Adrenal gland (tissue), 5 donors: ENCODE measurements at regions not wholly inside any gene's neighbourhood (a gene's known extent, or its start where the extent isn't known, plus 50 kb on each side); places are given as distances from the start of the nearest gene placed in this dataset.

Source experiments
- POLR2A ChIP-seq, 2 donors: fragments of 450-650 bp; IDR thresholded peaks; one replicate each; pipeline ENCODE4 v1.6.1; 2017; ENCODE audit warnings: antibody characterized with exemption in 2 of 2, mild to moderate bottlenecking in 2 of 2, moderate library complexity in 1 of 2
- TF ChIP-seq, protein P1 (sequence below), 6 experiments: fragments of 450-650 bp in 4 of 6; fragments of 200-600 bp in 2 of 6; sonication (generic) in 1 of 6; IDR thresholded peaks; 1 replicate in 5 of 6; 2 replicates in 1 of 6; pipeline versions ENCODE4 v1.5.1 to v1.8.0; 2016 to 2021; ENCODE audit warnings: antibody characterized with exemption in 6 of 6, mild to moderate bottlenecking in 2 of 6, moderate library complexity in 1 of 6
- donor health status: DM: no; HTN: no; CAD: no.

DNA sequence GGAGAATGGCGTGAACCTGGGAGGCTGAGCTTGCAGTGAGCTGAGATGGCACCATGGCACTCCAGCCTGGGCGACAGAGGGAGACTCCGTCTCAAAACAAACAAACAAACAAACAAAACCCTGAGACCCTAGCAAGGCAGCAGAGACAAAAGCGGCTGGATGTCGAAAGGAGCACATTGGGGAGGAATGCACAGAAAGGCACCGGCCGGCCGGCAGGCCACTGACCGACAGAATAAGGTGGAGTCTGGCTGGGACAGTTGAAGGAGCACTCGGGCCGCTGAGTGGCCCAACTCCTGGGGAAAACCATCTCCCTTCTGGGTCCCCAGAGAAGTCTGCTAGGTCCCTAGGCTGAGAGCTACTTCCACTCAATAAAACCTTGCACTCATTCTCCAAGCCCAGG lies 256.2 kb downstream of the KIF21A start:
- TF ChIP-seq, protein P1, sequence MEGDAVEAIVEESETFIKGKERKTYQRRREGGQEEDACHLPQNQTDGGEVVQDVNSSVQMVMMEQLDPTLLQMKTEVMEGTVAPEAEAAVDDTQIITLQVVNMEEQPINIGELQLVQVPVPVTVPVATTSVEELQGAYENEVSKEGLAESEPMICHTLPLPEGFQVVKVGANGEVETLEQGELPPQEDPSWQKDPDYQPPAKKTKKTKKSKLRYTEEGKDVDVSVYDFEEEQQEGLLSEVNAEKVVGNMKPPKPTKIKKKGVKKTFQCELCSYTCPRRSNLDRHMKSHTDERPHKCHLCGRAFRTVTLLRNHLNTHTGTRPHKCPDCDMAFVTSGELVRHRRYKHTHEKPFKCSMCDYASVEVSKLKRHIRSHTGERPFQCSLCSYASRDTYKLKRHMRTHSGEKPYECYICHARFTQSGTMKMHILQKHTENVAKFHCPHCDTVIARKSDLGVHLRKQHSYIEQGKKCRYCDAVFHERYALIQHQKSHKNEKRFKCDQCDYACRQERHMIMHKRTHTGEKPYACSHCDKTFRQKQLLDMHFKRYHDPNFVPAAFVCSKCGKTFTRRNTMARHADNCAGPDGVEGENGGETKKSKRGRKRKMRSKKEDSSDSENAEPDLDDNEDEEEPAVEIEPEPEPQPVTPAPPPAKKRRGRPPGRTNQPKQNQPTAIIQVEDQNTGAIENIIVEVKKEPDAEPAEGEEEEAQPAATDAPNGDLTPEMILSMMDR (IDR thresholded peaks at IDR 0.05): no peak
- no peak for TF ChIP-seq POLR2A (IDR thresholded peaks at IDR 0.05)
